GM21390 (cell line): ENCODE measurements at regions not wholly inside any gene's neighbourhood (a gene's known extent, or its start where the extent isn't known, plus 50 kb on each side); places are given as distances from the start of the nearest gene placed in this dataset.
"Not testable (repeated sequence)": the region's sequence is repeated elsewhere in the genome, so short reads cannot be mapped to it uniquely, and the experiment has no call there.

Experiments used
- ATAC-seq: cut with Tn5 transposase; IDR thresholded peaks from one replicate; pipeline ENCODE4 v1.9.1; 2021; ENCODE audit not compliant: unreplicated experiment

- ATAC-seq, result no peak
Measured at GRCh38 chr6:125647391-125647790, 102.0 kb upstream of the HEY2 start.

DNA sequence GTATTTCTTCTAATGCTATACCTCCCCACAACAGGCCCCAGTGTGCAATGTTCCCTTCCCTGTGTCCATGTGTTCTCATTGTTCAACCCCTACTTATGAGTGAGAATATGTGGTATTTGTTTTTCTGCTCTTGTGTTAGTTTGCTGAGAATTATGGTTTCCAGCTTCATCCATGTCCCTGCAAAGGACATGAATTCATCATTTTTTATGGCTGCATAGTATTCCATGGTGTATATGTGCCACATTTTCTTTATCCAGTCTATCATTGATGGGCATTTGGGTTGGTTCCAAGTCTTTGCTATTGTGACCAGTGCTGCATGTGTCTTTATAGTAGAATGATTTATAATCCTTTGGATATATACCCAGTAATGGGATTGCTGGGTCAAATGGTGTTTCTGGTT, 95.7 kb upstream of the HEY2 start:
- ATAC-seq, result not testable (repeated sequence)

- no peak for ATAC-seq
Measured at GRCh38 chr6:125655511-125655910, 93.9 kb upstream of the HEY2 start.

DNA sequence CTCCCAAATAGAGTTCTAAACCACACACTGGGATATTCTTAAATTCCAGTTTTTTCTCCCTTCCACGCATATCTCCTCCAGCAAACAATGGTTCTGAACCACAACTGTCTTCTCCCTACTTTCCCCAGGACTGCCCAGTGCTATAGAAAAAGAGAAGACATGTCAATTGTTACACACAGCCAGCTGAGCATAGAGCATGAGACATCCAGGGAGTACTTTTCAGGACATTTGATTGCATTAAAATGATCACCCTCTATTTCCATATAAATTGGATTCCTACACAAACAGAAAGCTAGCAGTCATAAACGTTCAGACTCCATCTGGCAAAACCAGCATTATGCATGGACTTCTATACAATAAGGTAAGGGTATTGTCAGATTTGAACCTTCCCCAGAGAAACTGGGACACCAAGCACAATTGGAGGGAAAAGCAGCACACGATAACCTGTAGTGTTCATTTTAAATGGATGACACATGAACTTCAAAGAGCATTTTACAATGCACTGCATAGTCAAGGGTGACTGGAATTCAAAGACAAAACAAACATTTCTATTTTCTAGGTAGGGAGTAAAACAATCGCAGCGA, 93.1 kb upstream of the HEY2 start:
- no peak for ATAC-seq

DNA sequence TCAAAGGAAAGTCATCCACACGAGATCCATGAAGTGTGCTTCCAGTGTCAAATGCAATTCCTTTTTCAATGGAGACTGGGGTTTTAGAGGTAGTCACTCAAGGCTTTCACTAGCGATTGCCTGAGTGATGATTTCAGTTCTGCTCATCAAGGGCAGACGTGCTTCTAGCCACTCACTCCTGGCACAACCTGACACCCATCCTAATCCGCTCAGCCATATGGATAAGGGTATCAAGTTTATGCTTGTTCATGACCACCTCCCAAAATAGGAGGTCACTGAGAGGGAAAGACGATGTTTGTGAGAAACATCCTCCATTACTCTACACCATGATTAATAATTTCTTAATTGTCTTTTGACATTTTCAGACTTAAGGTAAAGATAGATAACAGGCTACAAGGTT, 91.3 kb upstream of the HEY2 start:
- ATAC-seq, result no peak

- no peak for ATAC-seq
Measured at GRCh38 chr6:125658759-125659431, 90.5 kb upstream of the HEY2 start.

GRCh38 chr6:125659887-125660286, 89.5 kb upstream of the HEY2 start:
- no peak for ATAC-seq

DNA sequence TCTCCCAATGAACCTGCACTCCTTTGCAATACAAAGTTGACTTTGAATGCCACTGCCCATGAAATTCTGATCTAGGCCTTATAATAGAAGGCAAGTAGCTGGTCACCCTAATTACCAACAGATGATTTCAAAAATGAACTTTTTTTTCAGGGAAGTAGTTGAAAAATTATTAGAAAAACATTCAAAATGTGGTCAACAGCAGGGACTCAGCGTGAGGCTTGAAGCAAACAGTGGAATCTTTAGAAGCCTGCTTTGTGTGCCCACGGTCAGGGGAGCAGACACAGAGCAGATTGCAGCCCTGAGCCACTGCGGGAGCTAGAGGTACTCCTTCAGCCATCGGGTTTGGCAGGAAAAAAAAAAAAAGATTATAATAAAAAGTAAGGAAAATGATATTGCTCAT, 87.1 kb upstream of the HEY2 start:
- no peak for ATAC-seq

- ATAC-seq, result no peak
Measured at GRCh38 chr6:125665295-125665814, 84.1 kb upstream of the HEY2 start.

GRCh38 chr6:125667326-125667725, 82.1 kb upstream of the HEY2 start:
- ATAC-seq, result no peak

DNA sequence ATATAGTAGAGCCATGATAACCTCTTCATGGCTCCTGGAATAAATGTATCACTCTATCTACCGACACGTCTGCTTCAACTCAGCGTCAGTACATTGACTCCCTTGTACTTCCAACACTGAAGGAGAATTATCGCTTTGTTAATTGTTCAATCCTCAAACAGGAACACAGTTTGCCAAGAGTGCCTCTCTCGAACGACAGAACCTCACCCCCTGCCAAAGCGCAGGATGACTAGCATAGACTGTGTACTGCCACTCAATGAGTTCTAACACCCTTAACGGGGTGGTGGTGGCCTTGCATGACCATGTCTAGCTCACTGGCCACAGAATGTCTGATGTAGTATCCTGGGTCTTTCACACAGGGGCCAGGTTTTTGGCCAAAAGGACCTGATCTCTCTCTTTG, 81.4 kb upstream of the HEY2 start:
- no peak for ATAC-seq

DNA sequence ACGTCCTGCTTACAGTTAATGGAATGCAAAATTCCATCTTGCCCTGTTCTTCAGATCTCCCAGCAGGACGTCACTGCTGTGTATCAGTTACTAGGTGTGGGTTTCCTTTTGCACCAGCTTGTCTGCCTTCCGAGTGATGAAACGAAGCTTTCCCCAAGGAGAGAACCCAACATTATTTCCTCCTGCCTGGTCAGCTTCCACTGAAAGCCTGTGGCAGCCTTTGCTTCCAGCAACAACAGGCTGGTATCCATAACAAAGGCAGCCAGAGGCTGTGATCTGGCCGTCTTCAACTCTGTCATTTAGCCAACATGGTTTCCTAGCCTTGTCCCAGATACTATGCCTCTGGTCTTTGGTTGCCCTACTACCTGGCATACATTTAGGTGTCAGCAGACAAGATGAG, 78.9 kb upstream of the HEY2 start:
- ATAC-seq, result no peak

DNA sequence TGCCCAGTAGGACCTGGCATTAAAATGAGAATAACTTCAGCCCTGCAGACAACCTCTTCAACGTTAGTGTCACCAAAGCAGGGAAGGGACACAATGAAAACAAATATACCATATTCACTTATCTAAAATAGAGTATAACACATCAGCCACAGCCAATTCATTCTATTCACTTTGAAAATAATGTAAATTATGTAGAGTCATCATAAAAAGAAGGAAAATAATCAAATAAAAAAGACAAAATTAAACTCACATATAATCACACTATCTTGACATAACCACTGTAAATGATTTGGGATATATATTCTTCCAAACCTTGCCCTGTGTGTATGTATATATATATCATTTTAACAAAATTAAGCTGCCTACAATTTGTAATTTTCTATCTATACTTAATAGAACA, 78.1 kb upstream of the HEY2 start:
- ATAC-seq, result no peak

GRCh38 chr6:125674230-125674629, 75.2 kb upstream of the HEY2 start:
- ATAC-seq, result no peak

DNA sequence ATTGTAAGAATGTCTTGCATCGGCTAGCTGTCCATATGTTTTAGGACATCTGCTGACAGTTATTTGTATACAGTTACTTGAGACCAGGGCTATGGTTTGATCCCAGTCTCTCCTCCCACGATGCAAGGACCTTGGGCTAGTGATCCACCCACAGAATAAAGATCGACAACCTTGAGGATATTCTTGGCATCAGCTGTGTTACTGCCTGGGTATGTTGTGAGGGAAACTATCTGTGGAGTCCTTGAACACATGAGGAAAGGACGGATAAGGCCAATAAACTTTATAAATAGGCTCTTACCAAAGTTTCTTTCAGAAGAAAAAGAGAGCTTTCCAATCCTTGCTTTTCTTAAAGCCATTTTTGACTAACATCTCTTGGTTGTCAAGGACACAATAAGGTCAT, 70.8 kb upstream of the HEY2 start:
- no peak for ATAC-seq

DNA sequence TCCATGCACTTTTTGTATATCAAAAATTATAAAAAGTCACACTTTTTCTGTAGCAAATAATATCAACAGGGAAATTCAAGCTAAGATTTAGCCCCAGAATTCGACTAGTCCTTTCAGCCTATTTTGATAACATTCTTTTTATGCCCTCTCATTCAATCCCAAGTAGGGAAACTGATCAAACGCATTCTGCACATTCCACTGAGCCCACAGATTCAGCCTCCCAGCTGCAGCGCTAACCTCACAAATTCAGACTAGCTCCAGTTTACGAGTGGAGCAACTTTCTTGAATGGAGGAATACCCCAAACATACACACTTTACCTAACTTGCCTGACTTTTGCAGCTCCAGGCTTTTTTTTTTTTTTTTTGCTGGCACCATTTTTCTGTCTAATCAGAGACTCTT, 70.3 kb upstream of the HEY2 start:
- ATAC-seq, result no peak

- no peak for ATAC-seq
Measured at GRCh38 chr6:125679651-125680050, 69.8 kb upstream of the HEY2 start.

- no peak for ATAC-seq
Measured at GRCh38 chr6:125682939-125683338, 66.5 kb upstream of the HEY2 start.

- ATAC-seq, result no peak
Measured at GRCh38 chr6:125688138-125688537, 61.3 kb upstream of the HEY2 start.

- ATAC-seq, result no peak
Measured at GRCh38 chr6:125693480-125693879, 56.0 kb upstream of the HEY2 start.

DNA sequence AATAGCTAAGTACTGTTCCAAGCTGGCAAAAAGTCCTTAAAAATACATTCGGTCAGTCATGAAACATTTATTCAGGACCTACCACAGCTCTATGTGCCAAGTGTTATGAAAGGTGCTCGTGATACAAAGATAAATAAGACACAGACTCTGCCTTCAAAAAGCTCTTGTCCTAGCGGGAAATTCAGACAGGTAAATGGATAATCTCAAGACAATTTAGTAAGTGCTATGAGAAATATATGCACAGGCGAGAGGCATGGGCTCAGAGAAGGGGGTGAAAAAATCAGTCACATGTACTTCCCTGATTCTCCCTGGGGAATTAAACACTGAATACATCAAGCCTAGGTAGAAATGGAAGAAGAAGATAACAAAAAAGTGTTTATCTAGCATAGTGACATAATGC, 49.8 kb upstream of the HEY2 start:
- ATAC-seq, result no peak
